Activated T-helper 2 cell treated with anti-CD3 and anti-CD28 coated beads, Interferon-gamma antibody, Interleukin-2, Interleukin-4, amounts not matched to agents 10 μg/mL and 5 μg/mL and 100 μg/mL, durations not matched to agents 14 hours and 24 hours and 36 hours (primary cell): ENCODE measurements at regions not wholly inside any gene's neighbourhood (a gene's known extent, or its start where the extent isn't known, plus 50 kb on each side); places are given as distances from the start of the nearest gene placed in this dataset.

Source experiments
- DNase-seq: peaks from one replicate; pipeline ENCODE4 v3.0.0; 2021; ENCODE audit warnings: low spot score
- H3K27ac Mint-ChIP-seq: one replicate; pipeline ENCODE4 v1.8.0; 2021; ENCODE audit warnings: mixed read lengths
- H3K27me3 Mint-ChIP-seq: one replicate; pipeline ENCODE4 v1.8.0; 2021; ENCODE audit warnings: low read depth, mixed read lengths
- H3K36me3 Mint-ChIP-seq: one replicate; pipeline ENCODE4 v1.8.0; 2021; ENCODE audit warnings: low read depth, mixed read lengths
- H3K4me1 Mint-ChIP-seq: one replicate; pipeline ENCODE4 v1.8.0; 2021; ENCODE audit warnings: low read depth, mixed read lengths
- H3K4me3 Mint-ChIP-seq: one replicate; pipeline ENCODE4 v1.8.0; 2021; ENCODE audit warnings: low read depth, mild to moderate bottlenecking, moderate library complexity, mixed read lengths
- H3K9me3 Mint-ChIP-seq: one replicate; pipeline ENCODE4 v1.8.0; 2021; ENCODE audit warnings: mixed read lengths
- intact Hi-C: fragments of 100-400 bp; cut with micrococcal nuclease; formaldehyde crosslinking; loops from one replicate; pipeline ENCODE4 v1.15.1; 2023

- H3K4me3 Mint-ChIP-seq = no peak overlapping the region
- no peak for DNase-seq
- intact Hi-C loops = no loop called here
- no peaks in the 10 kb centered on the region for H3K27me3 Mint-ChIP-seq
- H3K36me3 Mint-ChIP-seq = no peaks in the 10 kb centered on the region
- peaks cover 12% of the 10 kb centered on the region for H3K9me3 Mint-ChIP-seq
- no peaks in the 10 kb centered on the region for H3K4me1 Mint-ChIP-seq
- no peak overlapping the region for H3K27ac Mint-ChIP-seq
These were observed 913.3 kb downstream of the PDHA2 start for GRCh38 chr4:96753216-96753615.

GRCh38 chr4:96755569-96756484 lies 915.9 kb downstream of the PDHA2 start:
- Mint-ChIP-seq H3K36me3 (no peaks in the 10 kb centered on the region), H3K9me3 (peaks cover 9% of the 10 kb centered on the region), H3K4me3 (no peak overlapping the region), H3K4me1 (no peaks in the 10 kb centered on the region), H3K27me3 (no peaks in the 10 kb centered on the region), H3K27ac (no peak overlapping the region)
- intact Hi-C loops = no loop called here
- DNase-seq = no peak

- H3K27me3 Mint-ChIP-seq = no peaks in the 10 kb centered on the region
These were observed 916.7 kb downstream of the PDHA2 start for GRCh38 chr4:96756584-96756983.

GRCh38 chr4:96763546-96763945 lies 923.7 kb downstream of the PDHA2 start:
- intact Hi-C loops = no loop called here
- no peaks in the 10 kb centered on the region for H3K27me3 Mint-ChIP-seq
- DNase-seq = no peak
- H3K27ac Mint-ChIP-seq = no peak overlapping the region
- H3K9me3 Mint-ChIP-seq = peaks cover 20% of the 10 kb centered on the region
- no peak overlapping the region for H3K4me3 Mint-ChIP-seq
- H3K36me3 Mint-ChIP-seq = no peaks in the 10 kb centered on the region
- no peaks in the 10 kb centered on the region for H3K4me1 Mint-ChIP-seq

More at GRCh38 chr4:96756584-96756983, 916.7 kb downstream of the PDHA2 start:
- no peak overlapping the region for H3K27ac Mint-ChIP-seq
- no peak overlapping the region for H3K4me3 Mint-ChIP-seq
- intact Hi-C loops = no loop called here
- no peaks in the 10 kb centered on the region for H3K36me3 Mint-ChIP-seq
- peaks cover 12% of the 10 kb centered on the region for H3K9me3 Mint-ChIP-seq
- no peak for DNase-seq
- no peaks in the 10 kb centered on the region for H3K4me1 Mint-ChIP-seq

- Mint-ChIP-seq H3K27ac (no peak overlapping the region), H3K36me3 (no peaks in the 10 kb centered on the region), H3K4me3 (no peak overlapping the region), H3K27me3 (no peaks in the 10 kb centered on the region), H3K4me1 (no peaks in the 10 kb centered on the region), H3K9me3 (peaks cover 12% of the 10 kb centered on the region)
- no peak for DNase-seq
- intact Hi-C loops = no loop called here
These were observed 926.5 kb downstream of the PDHA2 start for GRCh38 chr4:96766359-96766758.

- H3K4me1 Mint-ChIP-seq = no peaks in the 10 kb centered on the region
- no peak overlapping the region for H3K27ac Mint-ChIP-seq
- H3K4me3 Mint-ChIP-seq = no peak overlapping the region
- no peaks in the 10 kb centered on the region for H3K36me3 Mint-ChIP-seq
- peaks cover 16% of the 10 kb centered on the region for H3K9me3 Mint-ChIP-seq
- intact Hi-C loops = no loop called here
- H3K27me3 Mint-ChIP-seq = no peaks in the 10 kb centered on the region
- DNase-seq = no peak
These were observed 928.1 kb downstream of the PDHA2 start for GRCh38 chr4:96767815-96768480.

- DNase-seq = no peak
- intact Hi-C loops = no loop called here
- H3K36me3 Mint-ChIP-seq = no peaks in the 10 kb centered on the region
- no peak overlapping the region for H3K4me3 Mint-ChIP-seq
- H3K4me1 Mint-ChIP-seq = no peaks in the 10 kb centered on the region
- H3K9me3 Mint-ChIP-seq = peaks cover 18% of the 10 kb centered on the region
- H3K27ac Mint-ChIP-seq = no peak overlapping the region
- no peaks in the 10 kb centered on the region for H3K27me3 Mint-ChIP-seq
These were observed 935.6 kb downstream of the PDHA2 start for GRCh38 chr4:96775501-96775900.

GRCh38 chr4:96776920-96777527 lies 937.1 kb downstream of the PDHA2 start:
- Mint-ChIP-seq H3K4me1 (no peaks in the 10 kb centered on the region), H3K27me3 (no peaks in the 10 kb centered on the region), H3K9me3 (peaks cover 18% of the 10 kb centered on the region), H3K27ac (no peak overlapping the region), H3K4me3 (no peak overlapping the region), H3K36me3 (no peaks in the 10 kb centered on the region)
- DNase-seq = no peak
- intact Hi-C loops = no loop called here

- H3K4me3 Mint-ChIP-seq = no peak overlapping the region
- H3K9me3 Mint-ChIP-seq = peaks cover 4% of the 10 kb centered on the region
- intact Hi-C loops = no loop called here
These were observed 944.4 kb downstream of the PDHA2 start for GRCh38 chr4:96784336-96784735.

GRCh38 chr4:96786306-96786705 lies 946.4 kb downstream of the PDHA2 start:
- Mint-ChIP-seq H3K36me3 (no peaks in the 10 kb centered on the region), H3K4me3 (no peak overlapping the region), H3K27ac (no peak overlapping the region), H3K4me1 (no peaks in the 10 kb centered on the region), H3K9me3 (no peaks in the 10 kb centered on the region), H3K27me3 (no peaks in the 10 kb centered on the region)
- DNase-seq = no peak
- intact Hi-C loops = no loop called here

More at GRCh38 chr4:96784336-96784735, 944.4 kb downstream of the PDHA2 start:
- H3K27ac Mint-ChIP-seq = no peak overlapping the region
- H3K4me1 Mint-ChIP-seq = no peaks in the 10 kb centered on the region
- no peak for DNase-seq
- H3K36me3 Mint-ChIP-seq = no peaks in the 10 kb centered on the region
- H3K27me3 Mint-ChIP-seq = no peaks in the 10 kb centered on the region

GRCh38 chr4:96787766-96788165 lies 947.9 kb downstream of the PDHA2 start:
- Mint-ChIP-seq H3K4me3 (no peak overlapping the region), H3K36me3 (no peaks in the 10 kb centered on the region), H3K4me1 (no peaks in the 10 kb centered on the region), H3K27me3 (no peaks in the 10 kb centered on the region), H3K9me3 (no peaks in the 10 kb centered on the region), H3K27ac (no peak overlapping the region)
- no peak for DNase-seq
- intact Hi-C loops = no loop called here

- Mint-ChIP-seq H3K27ac (no peak overlapping the region), H3K4me1 (no peaks in the 10 kb centered on the region), H3K9me3 (peaks cover 9% of the 10 kb centered on the region), H3K27me3 (no peaks in the 10 kb centered on the region), H3K4me3 (no peak overlapping the region), H3K36me3 (no peaks in the 10 kb centered on the region)
- intact Hi-C loops = no loop called here
- DNase-seq = no peak
These were observed 969.7 kb downstream of the PDHA2 start for GRCh38 chr4:96809563-96809962.

- H3K27ac Mint-ChIP-seq = no peak overlapping the region
- no peaks in the 10 kb centered on the region for H3K27me3 Mint-ChIP-seq
- DNase-seq = no peak
- H3K4me3 Mint-ChIP-seq = no peak overlapping the region
- intact Hi-C loops = no loop called here
- peaks cover 10% of the 10 kb centered on the region for H3K9me3 Mint-ChIP-seq
- no peaks in the 10 kb centered on the region for H3K36me3 Mint-ChIP-seq
- H3K4me1 Mint-ChIP-seq = no peaks in the 10 kb centered on the region
These were observed 987.2 kb downstream of the PDHA2 start for GRCh38 chr4:96827086-96827485.
